SK-N-SH (cell line): ENCODE measurements at regions not wholly inside any gene's neighbourhood (a gene's known extent, or its start where the extent isn't known, plus 50 kb on each side); places are given as distances from the start of the nearest gene placed in this dataset.

Source experiments
- CTCF ChIA-PET: fragments of 300-600, 350-600 bp; formaldehyde crosslinking; extraction: SDS; loops from one replicate; lab custom pipeline; 2021; lab: Yijun Ruan, JAX
- POLR2A ChIA-PET: fragments of 350-600 bp; sonication (Branson Sonifier 250); formaldehyde crosslinking; extraction: SDS; loops from one replicate; lab custom pipeline; 2020; ENCODE audit warnings: antibody characterized with exemption, inconsistent platforms; lab: Yijun Ruan, JAX
- DNase-seq: peaks from one replicate; pipeline ENCODE4 v3.0.0; 2012
- H2AFZ ChIP-seq: fragments of 200-600 bp; sonication (generic); 2 replicates; pipeline ENCODE4 v1.8.1; 2016; ENCODE audit warnings: antibody characterized with exemption, mild to moderate bottlenecking, low read depth
- H3F3A ChIP-seq: fragments of 200-600 bp; sonication (generic); replicated peaks from 2 replicates; pipeline ENCODE3; 2016; ENCODE audit warnings: antibody characterized with exemption, mild to moderate bottlenecking; ENCODE audit not compliant: insufficient read depth
- H3K27ac ChIP-seq, 2 experiments: fragments of 200-500 bp in 1 of 2; fragments of 200-600 bp in 1 of 2; sonication (Bioruptor generic) in 1 of 2; sonication (generic), shearing (Covaris generic) in 1 of 2; 2 replicates each; pipeline versions ENCODE4 v1.5.1 to v1.6.1; 2014 to 2016; ENCODE audit warnings: low read depth in 2 of 2, inconsistent platforms in 1 of 2, low read length in 1 of 2, mild to moderate bottlenecking in 1 of 2, mixed read lengths in 1 of 2
- H3K27me3 ChIP-seq: fragments of 200-600 bp; sonication (generic), shearing (Covaris generic); 2 replicates; pipeline ENCODE4 v1.6.1; 2016; ENCODE audit warnings: mixed run types; ENCODE audit not compliant: insufficient read depth
- H3K36me3 ChIP-seq, 2 experiments: fragments of 200-500 bp in 1 of 2; fragments of 200-600 bp in 1 of 2; sonication (Bioruptor generic) in 1 of 2; sonication (generic) in 1 of 2; replicated peaks in 1 of 2; 2 replicates each; pipeline versions ENCODE3 to v1.5.1; 2014 to 2016; ENCODE audit warnings: low read length in 1 of 2, mild to moderate bottlenecking in 1 of 2; ENCODE audit not compliant: insufficient read depth in 2 of 2, control insufficient read depth in 1 of 2
- H3K4me1 ChIP-seq, 2 experiments: fragments of 200-500 bp in 1 of 2; fragments of 200-600 bp in 1 of 2; sonication (Bioruptor generic) in 1 of 2; sonication (generic), shearing (Covaris generic) in 1 of 2; 2 replicates each; pipeline versions ENCODE4 v1.5.1 to v1.6.1; 2014 to 2016; ENCODE audit warnings: low read depth in 1 of 2, low read length in 1 of 2, mixed run types in 1 of 2; ENCODE audit not compliant: insufficient read depth in 2 of 2, control insufficient read depth in 1 of 2
- H3K4me2 ChIP-seq: fragments of 200-600 bp; sonication (generic), shearing (Covaris generic); 2 replicates; pipeline ENCODE4 v1.6.1; 2017; ENCODE audit warnings: mixed run types
- H3K4me3 ChIP-seq, 2 experiments: fragments of 200-500 bp in 1 of 2; fragments of 200-600 bp in 1 of 2; sonication (Bioruptor generic) in 1 of 2; sonication (generic), shearing (Covaris generic) in 1 of 2; 2 replicates each; pipeline versions ENCODE4 v1.5.1 to v1.8.1; 2014 to 2016; ENCODE audit warnings: low read depth in 2 of 2, inconsistent platforms in 1 of 2, low read length in 1 of 2, mild to moderate bottlenecking in 1 of 2, mixed read lengths in 1 of 2, moderate library complexity in 1 of 2
- H3K79me2 ChIP-seq: fragments of 200-600 bp; sonication (generic); 2 replicates; pipeline ENCODE4 v1.8.1; 2017; ENCODE audit warnings: mild to moderate bottlenecking; ENCODE audit not compliant: insufficient read depth
- H3K9ac ChIP-seq: fragments of 200-600 bp; sonication (generic); 2 replicates; pipeline ENCODE4 v1.6.1; 2017; ENCODE audit warnings: mixed run types
- H3K9me2 ChIP-seq: fragments of 200-600 bp; sonication (generic); 2 replicates; pipeline ENCODE4 v1.6.1; 2017; ENCODE audit warnings: mixed run types
- H3K9me3 ChIP-seq: fragments of 200-600 bp; sonication (generic); 2 replicates; pipeline ENCODE4 v1.6.1; 2017; ENCODE audit warnings: mixed run types, mild to moderate bottlenecking, moderate library complexity
- H4K20me1 ChIP-seq: fragments of 200-600 bp; sonication (generic); 2 replicates; pipeline ENCODE4 v1.6.1; 2017; ENCODE audit warnings: mild to moderate bottlenecking, mixed run types; ENCODE audit not compliant: insufficient read depth
- EP300 ChIP-seq, 2 experiments: IDR thresholded peaks; 2 replicates each; pipeline versions ENCODE4 v1.4.0 to v1.6.1; 2012; ENCODE audit warnings: borderline replicate concordance in 1 of 2, low read depth in 1 of 2, low read length in 1 of 2
- FOXM1 ChIP-seq: IDR thresholded peaks from 2 replicates; pipeline ENCODE4 v1.4.0; 2012; ENCODE audit warnings: low read depth, mild to moderate bottlenecking
- GABPA ChIP-seq: IDR thresholded peaks from 2 replicates; pipeline ENCODE4 v1.4.0; 2012; ENCODE audit warnings: low read depth, mild to moderate bottlenecking
- GATA2 ChIP-seq: sonication (generic); formaldehyde crosslinking; IDR thresholded peaks from 2 replicates; pipeline ENCODE4 v1.5.0; 2020; ENCODE audit warnings: mild to moderate bottlenecking, missing genetic modification reagents
- MAX ChIP-seq: IDR thresholded peaks from 2 replicates; pipeline ENCODE4 v1.4.0; 2012; ENCODE audit warnings: low read depth
- MEF2A ChIP-seq: IDR thresholded peaks from 2 replicates; pipeline ENCODE4 v1.4.0; 2012; ENCODE audit warnings: low read depth, borderline replicate concordance
- MXI1 ChIP-seq: IDR thresholded peaks from 2 replicates; pipeline ENCODE4 v1.6.1; 2012; ENCODE audit warnings: mild to moderate bottlenecking, low read depth, low read length, improper control_type of control experiment
- NFIC ChIP-seq: IDR thresholded peaks from 2 replicates; pipeline ENCODE4 v1.4.0; 2012; ENCODE audit warnings: borderline replicate concordance
- PBX3 ChIP-seq: IDR thresholded peaks from 2 replicates; pipeline ENCODE4; 2012
- POLR2AphosphoS5 ChIP-seq: IDR thresholded peaks from 2 replicates; pipeline ENCODE4 v1.6.1; 2012; ENCODE audit warnings: low read depth, low read length
- RCOR1 ChIP-seq: fragments of 150-350 bp; IDR thresholded peaks from 2 replicates; pipeline ENCODE4 v1.6.1; 2017; ENCODE audit warnings: antibody characterized with exemption, low read length
- RXRA ChIP-seq: IDR thresholded peaks from 2 replicates; pipeline ENCODE4 v1.4.0; 2012; ENCODE audit warnings: low read depth, mild to moderate bottlenecking, borderline replicate concordance
- SMC3 ChIP-seq: IDR thresholded peaks from 2 replicates; pipeline ENCODE4 v1.6.1; 2012; ENCODE audit warnings: low read depth, low read length, improper control_type of control experiment
- TCF12 ChIP-seq: IDR thresholded peaks from 2 replicates; pipeline ENCODE4 v1.4.0; 2012
- TEAD4 ChIP-seq: IDR thresholded peaks from 2 replicates; pipeline ENCODE4 v1.4.0; 2012; ENCODE audit warnings: mild to moderate bottlenecking, borderline replicate concordance; ENCODE audit not compliant: insufficient read depth
- USF1 ChIP-seq: IDR thresholded peaks from 2 replicates; pipeline ENCODE4 v1.4.0; 2012; ENCODE audit warnings: low read depth, borderline replicate concordance
- WGBS: methylation state at CpG from one replicate; pipeline ENCODE4 v1.1.6; 2017; ENCODE audit warnings: low lambda C conversion rate; 5-methylcytosine and 5-hydroxymethylcytosine counted together
- TF ChIP-seq, protein P1 (sequence below): fragments of 150-350 bp; IDR thresholded peaks from 2 replicates; pipeline ENCODE4 v1.6.1; 2016; ENCODE audit warnings: mild to moderate bottlenecking, low read depth, low read length
- TF ChIP-seq, protein P2 (sequence below): fragments of 200-600 bp; sonication (generic); IDR thresholded peaks from 2 replicates; pipeline ENCODE4 v1.6.1; 2017; ENCODE audit warnings: antibody characterized with exemption, mild to moderate bottlenecking, moderate library complexity
- TF ChIP-seq, protein P3 (sequence below): IDR thresholded peaks from 2 replicates; pipeline ENCODE4 v1.6.1; 2012; ENCODE audit warnings: mild to moderate bottlenecking, low read depth, low read length, moderate library complexity

DNA sequence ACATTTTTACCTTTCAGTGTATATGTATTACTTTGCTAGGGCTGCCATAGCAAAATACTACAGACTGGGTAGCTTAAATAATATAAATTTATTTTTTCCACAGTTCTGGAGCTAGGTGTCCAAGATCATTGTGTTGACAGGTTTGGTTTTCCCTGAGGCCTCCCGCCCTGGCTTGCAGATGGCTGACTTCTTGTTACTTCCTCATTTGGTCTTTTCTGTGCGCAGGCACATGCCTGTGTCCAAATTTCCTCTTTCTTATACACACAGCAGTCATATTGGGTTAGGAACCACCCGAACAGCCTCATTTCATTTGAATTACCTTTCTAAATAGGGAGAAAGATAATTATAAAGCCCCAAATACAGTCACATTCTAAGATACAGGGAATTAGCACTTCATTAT, 521.6 kb upstream of the SORCS1 start:
- Histone ChIP-seq H3K4me3 (no peak overlapping the region), H3K27ac (no peak overlapping the region), H3K79me2 (no peaks in the 10 kb centered on the region), H3F3A (no peaks in the 10 kb centered on the region), H3K9me2 (no peaks in the 10 kb centered on the region), H3K4me2 (no peak overlapping the region), H4K20me1 (no peaks in the 10 kb centered on the region), H3K4me1 (no peaks in the 10 kb centered on the region), H3K36me3 (no peaks in the 10 kb centered on the region), H2AFZ (no peak overlapping the region), H3K9me3 (no peaks in the 10 kb centered on the region), H3K9ac (no peak overlapping the region), H3K27me3 (no peaks in the 10 kb centered on the region)
- POLR2A ChIA-PET: no interaction called here
- no peak for DNase-seq
- 69% methylated on average over 3 of the region's 3 CpGs for WGBS
- CTCF ChIA-PET: interaction anchor here (1.0 kb wide), 1 partner anchor 98 kb away, joined by 3 read pairs; no protein-coding TSS in a partner anchor
- TF ChIP-seq RXRA (no peak), GATA2 (CRISPR knock-in tag) (no peak), GABPA (no peak), MXI1 (no peak), USF1 (no peak), MEF2A (no peak), FOXM1 (no peak), EP300 (IDR thresholded peaks at IDR 0.05; ENCODE audit: borderline replicate concordance in 1 of 2, low read depth in 1 of 2, low read length in 1 of 2) (no peak), NFIC (no peak), POLR2AphosphoS5 (no peak), MAX (no peak), RCOR1 (no peak), TCF12 (no peak), PBX3 (no peak), TEAD4 (no peak), SMC3 (no peak)
- TF ChIP-seq, protein P1, sequence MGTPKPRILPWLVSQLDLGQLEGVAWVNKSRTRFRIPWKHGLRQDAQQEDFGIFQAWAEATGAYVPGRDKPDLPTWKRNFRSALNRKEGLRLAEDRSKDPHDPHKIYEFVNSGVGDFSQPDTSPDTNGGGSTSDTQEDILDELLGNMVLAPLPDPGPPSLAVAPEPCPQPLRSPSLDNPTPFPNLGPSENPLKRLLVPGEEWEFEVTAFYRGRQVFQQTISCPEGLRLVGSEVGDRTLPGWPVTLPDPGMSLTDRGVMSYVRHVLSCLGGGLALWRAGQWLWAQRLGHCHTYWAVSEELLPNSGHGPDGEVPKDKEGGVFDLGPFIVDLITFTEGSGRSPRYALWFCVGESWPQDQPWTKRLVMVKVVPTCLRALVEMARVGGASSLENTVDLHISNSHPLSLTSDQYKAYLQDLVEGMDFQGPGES: no peak
- TF ChIP-seq, protein P2, sequence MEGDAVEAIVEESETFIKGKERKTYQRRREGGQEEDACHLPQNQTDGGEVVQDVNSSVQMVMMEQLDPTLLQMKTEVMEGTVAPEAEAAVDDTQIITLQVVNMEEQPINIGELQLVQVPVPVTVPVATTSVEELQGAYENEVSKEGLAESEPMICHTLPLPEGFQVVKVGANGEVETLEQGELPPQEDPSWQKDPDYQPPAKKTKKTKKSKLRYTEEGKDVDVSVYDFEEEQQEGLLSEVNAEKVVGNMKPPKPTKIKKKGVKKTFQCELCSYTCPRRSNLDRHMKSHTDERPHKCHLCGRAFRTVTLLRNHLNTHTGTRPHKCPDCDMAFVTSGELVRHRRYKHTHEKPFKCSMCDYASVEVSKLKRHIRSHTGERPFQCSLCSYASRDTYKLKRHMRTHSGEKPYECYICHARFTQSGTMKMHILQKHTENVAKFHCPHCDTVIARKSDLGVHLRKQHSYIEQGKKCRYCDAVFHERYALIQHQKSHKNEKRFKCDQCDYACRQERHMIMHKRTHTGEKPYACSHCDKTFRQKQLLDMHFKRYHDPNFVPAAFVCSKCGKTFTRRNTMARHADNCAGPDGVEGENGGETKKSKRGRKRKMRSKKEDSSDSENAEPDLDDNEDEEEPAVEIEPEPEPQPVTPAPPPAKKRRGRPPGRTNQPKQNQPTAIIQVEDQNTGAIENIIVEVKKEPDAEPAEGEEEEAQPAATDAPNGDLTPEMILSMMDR: no peak
- TF ChIP-seq, protein P3, sequence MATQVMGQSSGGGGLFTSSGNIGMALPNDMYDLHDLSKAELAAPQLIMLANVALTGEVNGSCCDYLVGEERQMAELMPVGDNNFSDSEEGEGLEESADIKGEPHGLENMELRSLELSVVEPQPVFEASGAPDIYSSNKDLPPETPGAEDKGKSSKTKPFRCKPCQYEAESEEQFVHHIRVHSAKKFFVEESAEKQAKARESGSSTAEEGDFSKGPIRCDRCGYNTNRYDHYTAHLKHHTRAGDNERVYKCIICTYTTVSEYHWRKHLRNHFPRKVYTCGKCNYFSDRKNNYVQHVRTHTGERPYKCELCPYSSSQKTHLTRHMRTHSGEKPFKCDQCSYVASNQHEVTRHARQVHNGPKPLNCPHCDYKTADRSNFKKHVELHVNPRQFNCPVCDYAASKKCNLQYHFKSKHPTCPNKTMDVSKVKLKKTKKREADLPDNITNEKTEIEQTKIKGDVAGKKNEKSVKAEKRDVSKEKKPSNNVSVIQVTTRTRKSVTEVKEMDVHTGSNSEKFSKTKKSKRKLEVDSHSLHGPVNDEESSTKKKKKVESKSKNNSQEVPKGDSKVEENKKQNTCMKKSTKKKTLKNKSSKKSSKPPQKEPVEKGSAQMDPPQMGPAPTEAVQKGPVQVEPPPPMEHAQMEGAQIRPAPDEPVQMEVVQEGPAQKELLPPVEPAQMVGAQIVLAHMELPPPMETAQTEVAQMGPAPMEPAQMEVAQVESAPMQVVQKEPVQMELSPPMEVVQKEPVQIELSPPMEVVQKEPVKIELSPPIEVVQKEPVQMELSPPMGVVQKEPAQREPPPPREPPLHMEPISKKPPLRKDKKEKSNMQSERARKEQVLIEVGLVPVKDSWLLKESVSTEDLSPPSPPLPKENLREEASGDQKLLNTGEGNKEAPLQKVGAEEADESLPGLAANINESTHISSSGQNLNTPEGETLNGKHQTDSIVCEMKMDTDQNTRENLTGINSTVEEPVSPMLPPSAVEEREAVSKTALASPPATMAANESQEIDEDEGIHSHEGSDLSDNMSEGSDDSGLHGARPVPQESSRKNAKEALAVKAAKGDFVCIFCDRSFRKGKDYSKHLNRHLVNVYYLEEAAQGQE: no peak
